ENCODE measurements at regions not wholly inside any gene's neighbourhood (a gene's known extent, or its start where the extent isn't known, plus 50 kb on each side); places are given as distances from the start of the nearest gene placed in this dataset.

GRCh38 chr1:70627910-70628309 is 216.8 kb downstream of the CTH start:
- Histone ChIP-seq H3K9me3 (no peaks in the 10 kb centered on the region), H3K27me3 (no peaks in the 10 kb centered on the region), H3K36me3 (no peaks in the 10 kb centered on the region), H3K27ac (no peak overlapping the region), H3K4me3 (no peak overlapping the region), H3K4me1 (no peaks in the 10 kb centered on the region)
- TF ChIP-seq, protein P1, sequence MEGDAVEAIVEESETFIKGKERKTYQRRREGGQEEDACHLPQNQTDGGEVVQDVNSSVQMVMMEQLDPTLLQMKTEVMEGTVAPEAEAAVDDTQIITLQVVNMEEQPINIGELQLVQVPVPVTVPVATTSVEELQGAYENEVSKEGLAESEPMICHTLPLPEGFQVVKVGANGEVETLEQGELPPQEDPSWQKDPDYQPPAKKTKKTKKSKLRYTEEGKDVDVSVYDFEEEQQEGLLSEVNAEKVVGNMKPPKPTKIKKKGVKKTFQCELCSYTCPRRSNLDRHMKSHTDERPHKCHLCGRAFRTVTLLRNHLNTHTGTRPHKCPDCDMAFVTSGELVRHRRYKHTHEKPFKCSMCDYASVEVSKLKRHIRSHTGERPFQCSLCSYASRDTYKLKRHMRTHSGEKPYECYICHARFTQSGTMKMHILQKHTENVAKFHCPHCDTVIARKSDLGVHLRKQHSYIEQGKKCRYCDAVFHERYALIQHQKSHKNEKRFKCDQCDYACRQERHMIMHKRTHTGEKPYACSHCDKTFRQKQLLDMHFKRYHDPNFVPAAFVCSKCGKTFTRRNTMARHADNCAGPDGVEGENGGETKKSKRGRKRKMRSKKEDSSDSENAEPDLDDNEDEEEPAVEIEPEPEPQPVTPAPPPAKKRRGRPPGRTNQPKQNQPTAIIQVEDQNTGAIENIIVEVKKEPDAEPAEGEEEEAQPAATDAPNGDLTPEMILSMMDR (IDR thresholded peaks at IDR 0.05) = no peak
- intact Hi-C loops (cut with DNase I) = no loop called here
- no peak for DNase-seq (ENCODE audit: low spot score in 2 of 2)

DNA sequence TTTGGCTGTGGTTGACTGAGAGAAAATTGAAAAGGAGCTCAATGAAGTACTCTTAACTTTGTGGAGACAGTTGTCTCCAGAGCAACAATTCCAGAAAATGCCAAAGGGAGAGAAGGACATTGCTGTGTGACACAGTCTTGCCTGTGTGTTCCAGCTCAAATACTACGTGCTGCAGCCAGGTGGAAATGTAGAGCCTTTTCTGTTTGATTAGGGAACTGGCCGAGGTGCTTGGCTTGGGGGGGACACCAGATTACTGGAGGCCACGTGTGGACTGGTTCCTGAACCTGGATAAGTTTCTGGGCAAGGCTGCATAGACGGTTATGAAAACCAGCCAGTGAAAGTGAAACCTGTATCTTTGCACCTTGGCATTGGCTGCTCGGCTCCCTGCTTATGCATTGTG is 217.9 kb downstream of the CTH start:
- no peaks in the 10 kb centered on the region for H3K27me3 ChIP-seq
- H3K4me3 ChIP-seq = no peak overlapping the region
- intact Hi-C loops (cut with DNase I) = no loop called here
- no peaks in the 10 kb centered on the region for H3K4me1 ChIP-seq
- H3K9me3 ChIP-seq = no peaks in the 10 kb centered on the region
- H3K36me3 ChIP-seq = no peaks in the 10 kb centered on the region
- no peak for DNase-seq (ENCODE audit: low spot score in 2 of 2)
- H3K27ac ChIP-seq = no peak overlapping the region
- TF ChIP-seq, protein P1 (IDR thresholded peaks at IDR 0.05) = no peak

- H3K36me3 ChIP-seq = no peaks in the 10 kb centered on the region
- no peaks in the 10 kb centered on the region for H3K4me1 ChIP-seq
- DNase-seq (ENCODE audit: low spot score in 2 of 2) = no peak
- no peak overlapping the region for H3K4me3 ChIP-seq
- H3K9me3 ChIP-seq = no peaks in the 10 kb centered on the region
- no peak overlapping the region for H3K27ac ChIP-seq
- TF ChIP-seq, protein P1 (IDR thresholded peaks at IDR 0.05) = no peak
- no peaks in the 10 kb centered on the region for H3K27me3 ChIP-seq
- intact Hi-C loops (cut with DNase I) = no loop called here
Observed at GRCh38 chr1:70633004-70633403, 221.9 kb downstream of the CTH start.

DNA sequence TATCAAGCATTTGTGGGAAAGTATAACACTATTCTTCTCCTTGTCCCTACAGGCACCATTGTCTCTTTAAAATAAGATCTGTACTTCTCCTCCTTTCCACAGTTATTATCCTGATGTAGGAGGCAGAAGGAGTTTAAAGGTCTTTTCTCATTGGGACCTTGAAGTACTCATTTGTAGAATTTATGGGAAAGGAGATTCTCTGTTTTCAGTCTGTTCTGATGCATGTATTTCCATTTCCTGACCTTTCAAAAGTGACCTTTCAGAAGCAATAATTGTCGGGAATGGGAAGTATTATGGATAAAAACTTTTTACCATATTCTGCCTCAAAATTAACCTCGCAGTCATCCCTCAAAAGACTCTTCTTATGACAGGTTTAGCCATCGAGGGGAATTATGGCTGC is 224.8 kb downstream of the CTH start:
- TF ChIP-seq, protein P1 (IDR thresholded peaks at IDR 0.05) = no peak
- H3K4me3 ChIP-seq = no peak overlapping the region
- no peaks in the 10 kb centered on the region for H3K4me1 ChIP-seq
- H3K27me3 ChIP-seq = no peaks in the 10 kb centered on the region
- intact Hi-C loops (cut with DNase I) = no loop called here
- no peaks in the 10 kb centered on the region for H3K36me3 ChIP-seq
- H3K9me3 ChIP-seq = no peaks in the 10 kb centered on the region
- H3K27ac ChIP-seq = no peak overlapping the region
- DNase-seq (ENCODE audit: low spot score in 2 of 2) = no peak

DNA sequence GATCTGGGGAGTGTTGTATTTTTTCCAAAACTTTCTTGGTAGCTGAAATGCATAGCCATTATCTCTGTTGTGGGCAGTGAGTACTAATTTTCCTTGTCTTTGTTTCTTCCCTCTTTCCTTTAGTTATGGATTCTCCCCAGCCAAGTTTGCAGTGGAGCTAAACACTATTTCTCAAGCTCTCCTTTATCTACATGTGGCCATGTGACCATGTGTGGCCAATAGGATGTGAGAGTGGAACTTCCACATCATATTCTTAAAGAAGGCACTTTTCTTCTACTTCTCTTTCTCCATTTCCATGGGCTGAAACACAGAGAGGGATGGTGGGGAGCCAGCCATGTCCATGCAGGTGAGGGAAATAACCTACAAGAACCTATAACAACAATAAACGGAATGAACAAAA is 230.8 kb downstream of the CTH start:
- DNase-seq (ENCODE audit: low spot score in 2 of 2) = no peak
- TF ChIP-seq, protein P1 (IDR thresholded peaks at IDR 0.05) = no peak
- H3K36me3 ChIP-seq = no peaks in the 10 kb centered on the region
- H3K4me3 ChIP-seq = no peak overlapping the region
- no peaks in the 10 kb centered on the region for H3K9me3 ChIP-seq
- H3K27me3 ChIP-seq = no peaks in the 10 kb centered on the region
- H3K27ac ChIP-seq = no peak overlapping the region
- intact Hi-C loops (cut with DNase I) = no loop called here
- H3K4me1 ChIP-seq = no peaks in the 10 kb centered on the region

DNA sequence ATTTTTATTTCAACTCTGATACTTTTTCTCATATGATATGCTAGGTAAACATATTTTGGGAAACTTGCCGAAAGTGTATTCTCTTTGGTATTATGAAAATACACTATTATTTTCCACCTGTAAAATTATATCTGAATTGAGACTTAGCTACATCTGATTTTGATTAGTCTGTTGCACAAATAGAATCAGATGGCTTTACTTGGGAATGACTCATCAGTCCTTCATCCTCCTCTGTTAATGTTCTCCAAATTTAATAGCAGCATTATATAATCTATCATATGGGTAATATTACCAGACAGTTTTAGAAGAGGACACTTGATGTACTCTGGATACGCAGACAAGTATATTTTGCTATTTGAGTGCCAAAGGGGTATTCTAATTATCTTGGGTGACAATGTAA is 245.3 kb downstream of the CTH start:
- Histone ChIP-seq H3K27ac (no peak overlapping the region), H3K9me3 (no peaks in the 10 kb centered on the region), H3K4me3 (no peak overlapping the region), H3K36me3 (no peaks in the 10 kb centered on the region), H3K27me3 (no peaks in the 10 kb centered on the region), H3K4me1 (no peaks in the 10 kb centered on the region)
- TF ChIP-seq, protein P1 (IDR thresholded peaks at IDR 0.05) = no peak
- intact Hi-C loops (cut with DNase I) = no loop called here
- no peak for DNase-seq (ENCODE audit: low spot score in 2 of 2)
